ENCODE measurements at regions not wholly inside any gene's neighbourhood (a gene's known extent, or its start where the extent isn't known, plus 50 kb on each side); places are given as distances from the start of the nearest gene placed in this dataset.

DNA sequence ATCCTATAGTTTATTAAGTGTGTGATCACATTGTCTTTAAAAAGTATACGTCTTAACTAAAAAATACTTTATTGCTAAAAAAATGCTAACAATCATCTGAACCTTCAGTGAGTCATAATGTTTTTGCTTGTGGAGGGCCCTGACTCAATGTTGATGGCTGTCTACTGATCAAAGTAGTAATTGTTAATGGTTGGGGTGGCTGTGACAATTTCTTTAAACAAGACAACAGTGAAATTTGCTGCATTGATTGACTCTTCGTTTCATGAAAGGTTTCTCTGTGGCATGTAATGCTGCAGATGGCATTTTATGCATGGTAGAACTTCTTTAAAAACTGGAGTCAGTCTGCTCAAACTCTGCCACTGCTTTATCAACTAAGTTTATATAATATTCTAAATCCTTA, 101.4 kb upstream of the IL15 start:
- Histone ChIP-seq H3K4me2 (ENCODE audit: low read length) (no peak overlapping the region), H3K9ac (ENCODE audit: low read length) (no peak overlapping the region), H3K36me3 (ENCODE audit: insufficient read depth, low read length) (no peaks in the 10 kb centered on the region), H3K4me3 (ENCODE audit: insufficient read depth, low read depth, low read length) (no peak overlapping the region), H3K27ac (ENCODE audit: low read depth, low read length) (no peak overlapping the region), H3K27me3 (ENCODE audit: insufficient read depth, low read length) (no peaks in the 10 kb centered on the region), H3K9me3 (ENCODE audit: insufficient read depth, low read depth, low read length) (no peaks in the 10 kb centered on the region), H2AFZ (ENCODE audit: low read depth, low read length) (no peak overlapping the region), H4K20me1 (ENCODE audit: insufficient read depth, low read length) (no peaks in the 10 kb centered on the region), H3K4me1 (ENCODE audit: insufficient read depth, low read length) (no peaks in the 10 kb centered on the region), H3K79me2 (ENCODE audit: insufficient read depth, low read length) (no peaks in the 10 kb centered on the region)
- Mint-ChIP-seq H3K27me3 (ENCODE audit: low read depth, unreplicated experiment) (no peaks in the 10 kb centered on the region), H3K4me3 (ENCODE audit: unreplicated experiment) (no peak overlapping the region), H3K36me3 (ENCODE audit: low read depth, unreplicated experiment) (no peaks in the 10 kb centered on the region), H3K9me3 (ENCODE audit: unreplicated experiment) (peaks cover 3% of the 10 kb centered on the region), H3K27ac (ENCODE audit: unreplicated experiment) (no peak overlapping the region), H3K4me1 (ENCODE audit: low read depth, unreplicated experiment) (no peaks in the 10 kb centered on the region)
- FAIRE-seq: no peak
- DNase-seq (ENCODE audit: low read depth): no peak
- TF ChIP-seq EZH2 (IDR thresholded peaks at IDR 0.05; ENCODE audit: insufficient read depth, low read length): no peak
- TF ChIP-seq, protein P1, sequence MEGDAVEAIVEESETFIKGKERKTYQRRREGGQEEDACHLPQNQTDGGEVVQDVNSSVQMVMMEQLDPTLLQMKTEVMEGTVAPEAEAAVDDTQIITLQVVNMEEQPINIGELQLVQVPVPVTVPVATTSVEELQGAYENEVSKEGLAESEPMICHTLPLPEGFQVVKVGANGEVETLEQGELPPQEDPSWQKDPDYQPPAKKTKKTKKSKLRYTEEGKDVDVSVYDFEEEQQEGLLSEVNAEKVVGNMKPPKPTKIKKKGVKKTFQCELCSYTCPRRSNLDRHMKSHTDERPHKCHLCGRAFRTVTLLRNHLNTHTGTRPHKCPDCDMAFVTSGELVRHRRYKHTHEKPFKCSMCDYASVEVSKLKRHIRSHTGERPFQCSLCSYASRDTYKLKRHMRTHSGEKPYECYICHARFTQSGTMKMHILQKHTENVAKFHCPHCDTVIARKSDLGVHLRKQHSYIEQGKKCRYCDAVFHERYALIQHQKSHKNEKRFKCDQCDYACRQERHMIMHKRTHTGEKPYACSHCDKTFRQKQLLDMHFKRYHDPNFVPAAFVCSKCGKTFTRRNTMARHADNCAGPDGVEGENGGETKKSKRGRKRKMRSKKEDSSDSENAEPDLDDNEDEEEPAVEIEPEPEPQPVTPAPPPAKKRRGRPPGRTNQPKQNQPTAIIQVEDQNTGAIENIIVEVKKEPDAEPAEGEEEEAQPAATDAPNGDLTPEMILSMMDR (IDR thresholded peaks at IDR 0.05; ENCODE audit: insufficient read depth, low read depth, low read length): no peak

DNA sequence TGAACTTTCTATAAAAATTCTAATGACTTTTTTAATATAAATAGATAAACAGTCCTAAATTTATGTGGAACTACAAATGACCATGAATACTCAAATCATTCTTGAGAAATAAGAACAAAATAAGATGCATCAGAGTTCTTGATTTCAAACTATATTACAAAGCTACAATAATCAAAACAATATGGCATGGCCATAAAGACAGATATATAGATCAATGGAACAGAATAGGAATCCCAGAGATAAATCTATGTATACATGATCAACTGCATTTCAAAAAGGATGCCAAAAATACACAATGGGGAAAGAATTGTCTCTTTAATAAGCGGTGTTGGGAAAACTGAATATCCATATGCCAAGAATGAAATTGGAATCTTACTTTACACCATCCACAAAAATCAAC, 98.4 kb upstream of the IL15 start:
- Histone ChIP-seq H3K27ac (ENCODE audit: low read depth, low read length) (no peak overlapping the region), H3K79me2 (ENCODE audit: insufficient read depth, low read length) (no peaks in the 10 kb centered on the region), H3K4me1 (ENCODE audit: insufficient read depth, low read length) (no peaks in the 10 kb centered on the region), H3K9ac (ENCODE audit: low read length) (no peak overlapping the region), H3K4me3 (ENCODE audit: insufficient read depth, low read depth, low read length) (no peak overlapping the region), H3K36me3 (ENCODE audit: insufficient read depth, low read length) (no peaks in the 10 kb centered on the region), H2AFZ (ENCODE audit: low read depth, low read length) (no peak overlapping the region), H4K20me1 (ENCODE audit: insufficient read depth, low read length) (no peaks in the 10 kb centered on the region), H3K4me2 (ENCODE audit: low read length) (no peak overlapping the region), H3K27me3 (ENCODE audit: insufficient read depth, low read length) (no peaks in the 10 kb centered on the region), H3K9me3 (ENCODE audit: insufficient read depth, low read depth, low read length) (no peaks in the 10 kb centered on the region)
- Mint-ChIP-seq H3K36me3 (ENCODE audit: low read depth, unreplicated experiment) (no peaks in the 10 kb centered on the region), H3K27me3 (ENCODE audit: low read depth, unreplicated experiment) (no peaks in the 10 kb centered on the region), H3K4me1 (ENCODE audit: low read depth, unreplicated experiment) (peaks cover 5% of the 10 kb centered on the region), H3K27ac (ENCODE audit: unreplicated experiment) (no peak overlapping the region), H3K9me3 (ENCODE audit: unreplicated experiment) (peaks cover 3% of the 10 kb centered on the region), H3K4me3 (ENCODE audit: unreplicated experiment) (no peak overlapping the region)
- no peak for TF ChIP-seq EZH2 (IDR thresholded peaks at IDR 0.05; ENCODE audit: insufficient read depth, low read length)
- TF ChIP-seq, protein P1 (IDR thresholded peaks at IDR 0.05; ENCODE audit: insufficient read depth, low read depth, low read length): no peak
- FAIRE-seq: no peak
- no peak for DNase-seq (ENCODE audit: low read depth)

- no peaks in the 10 kb centered on the region for H3K27me3 Mint-ChIP-seq (ENCODE audit: low read depth, unreplicated experiment)
- Histone ChIP-seq H3K27me3 (ENCODE audit: insufficient read depth, low read length) (no peaks in the 10 kb centered on the region), H3K9me3 (ENCODE audit: insufficient read depth, low read depth, low read length) (no peaks in the 10 kb centered on the region), H3K79me2 (ENCODE audit: insufficient read depth, low read length) (no peaks in the 10 kb centered on the region), H4K20me1 (ENCODE audit: insufficient read depth, low read length) (no peaks in the 10 kb centered on the region), H3K9ac (ENCODE audit: low read length) (no peak overlapping the region), H3K27ac (ENCODE audit: low read depth, low read length) (no peak overlapping the region), H2AFZ (ENCODE audit: low read depth, low read length) (no peak overlapping the region), H3K4me2 (ENCODE audit: low read length) (no peak overlapping the region), H3K4me3 (ENCODE audit: insufficient read depth, low read depth, low read length) (no peak overlapping the region), H3K36me3 (ENCODE audit: insufficient read depth, low read length) (no peaks in the 10 kb centered on the region), H3K4me1 (ENCODE audit: insufficient read depth, low read length) (no peaks in the 10 kb centered on the region)
- no peak for TF ChIP-seq EZH2 (IDR thresholded peaks at IDR 0.05; ENCODE audit: insufficient read depth, low read length)
- TF ChIP-seq, protein P1 (IDR thresholded peaks at IDR 0.05; ENCODE audit: insufficient read depth, low read depth, low read length): no peak
- FAIRE-seq (no peak), DNase-seq (ENCODE audit: low read depth) (peak; percentile 63)
- H3K27ac Mint-ChIP-seq (ENCODE audit: unreplicated experiment): no peak overlapping the region
- H3K9me3 Mint-ChIP-seq (ENCODE audit: unreplicated experiment): peaks cover 3% of the 10 kb centered on the region
- H3K4me1 Mint-ChIP-seq (ENCODE audit: low read depth, unreplicated experiment): peaks cover 5% of the 10 kb centered on the region
- H3K4me3 Mint-ChIP-seq (ENCODE audit: unreplicated experiment): no peak overlapping the region
- H3K36me3 Mint-ChIP-seq (ENCODE audit: low read depth, unreplicated experiment): no peaks in the 10 kb centered on the region
Measured at GRCh38 chr4:141540643-141541042, 95.7 kb upstream of the IL15 start.
